Spleen (tissue), 7 donors: ENCODE measurements at regions not wholly inside any gene's neighbourhood (a gene's known extent, or its start where the extent isn't known, plus 50 kb on each side); places are given as distances from the start of the nearest gene placed in this dataset.

Experiments used
- POLR2A ChIP-seq, 3 donors: fragments of 450-650 bp; IDR thresholded peaks; one replicate each; pipeline ENCODE4 v1.5.1; 2017; ENCODE audit warnings: antibody characterized with exemption in 3 of 3, mild to moderate bottlenecking in 1 of 3
- POLR2AphosphoS5 ChIP-seq, 3 donors: sonication (generic); formaldehyde crosslinking; IDR thresholded peaks; one replicate each; pipeline ENCODE4 v1.5.1; 2017; ENCODE audit warnings: antibody characterized with exemption in 3 of 3
- TF ChIP-seq, protein P1 (sequence below), 11 experiments: fragments of 200-600 bp in 7 of 11; fragments of 450-650 bp in 4 of 11; sonication (generic) in 4 of 11; IDR thresholded peaks in 8 of 11; conservative IDR thresholded peaks in 3 of 11; 1 replicate in 7 of 11; 2 replicates in 4 of 11; pipeline versions ENCODE4 v1.4.0 to v1.8.0; 2016 to 2021; ENCODE audit warnings: antibody characterized with exemption in 11 of 11, inconsistent platforms in 4 of 11, mild to moderate bottlenecking in 1 of 11
- donor health status: DM: no; HTN: no; CAD: no; lungs with moderate emphysema.
- donor health status: DM: no; HTN: no; CAD: no.
- donor health status: DM: no; HTN: no; CAD: no.

DNA sequence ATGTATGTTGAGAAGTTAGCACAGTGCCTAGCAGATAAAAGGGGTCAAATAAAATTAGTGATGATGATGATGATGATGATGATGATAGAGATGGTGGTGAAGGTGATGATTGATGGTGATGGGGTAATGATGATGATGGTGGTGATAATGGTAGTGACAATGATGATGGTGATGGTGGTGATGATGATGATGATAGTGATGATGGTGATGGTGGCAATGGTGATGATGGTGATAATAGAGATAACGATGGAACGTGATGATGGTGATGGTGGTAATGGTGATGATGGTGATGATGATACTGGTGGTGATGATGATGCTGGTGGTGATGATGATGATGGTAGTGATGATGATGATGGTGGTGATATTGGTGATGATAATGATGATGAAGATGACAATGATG, 223.7 kb downstream of the FOXL1 start:
- TF ChIP-seq, protein P1, sequence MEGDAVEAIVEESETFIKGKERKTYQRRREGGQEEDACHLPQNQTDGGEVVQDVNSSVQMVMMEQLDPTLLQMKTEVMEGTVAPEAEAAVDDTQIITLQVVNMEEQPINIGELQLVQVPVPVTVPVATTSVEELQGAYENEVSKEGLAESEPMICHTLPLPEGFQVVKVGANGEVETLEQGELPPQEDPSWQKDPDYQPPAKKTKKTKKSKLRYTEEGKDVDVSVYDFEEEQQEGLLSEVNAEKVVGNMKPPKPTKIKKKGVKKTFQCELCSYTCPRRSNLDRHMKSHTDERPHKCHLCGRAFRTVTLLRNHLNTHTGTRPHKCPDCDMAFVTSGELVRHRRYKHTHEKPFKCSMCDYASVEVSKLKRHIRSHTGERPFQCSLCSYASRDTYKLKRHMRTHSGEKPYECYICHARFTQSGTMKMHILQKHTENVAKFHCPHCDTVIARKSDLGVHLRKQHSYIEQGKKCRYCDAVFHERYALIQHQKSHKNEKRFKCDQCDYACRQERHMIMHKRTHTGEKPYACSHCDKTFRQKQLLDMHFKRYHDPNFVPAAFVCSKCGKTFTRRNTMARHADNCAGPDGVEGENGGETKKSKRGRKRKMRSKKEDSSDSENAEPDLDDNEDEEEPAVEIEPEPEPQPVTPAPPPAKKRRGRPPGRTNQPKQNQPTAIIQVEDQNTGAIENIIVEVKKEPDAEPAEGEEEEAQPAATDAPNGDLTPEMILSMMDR (IDR thresholded peaks at IDR 0.05 in 8 of 11, conservative IDR thresholded peaks at IDR 0.05 in 3 of 11): no peak
- TF ChIP-seq POLR2A (IDR thresholded peaks at IDR 0.05): no peak
- no peak for TF ChIP-seq POLR2AphosphoS5 (IDR thresholded peaks at IDR 0.05)
